ENCODE measurements at regions not wholly inside any gene's neighbourhood (a gene's known extent, or its start where the extent isn't known, plus 50 kb on each side); places are given as distances from the start of the nearest gene placed in this dataset.
"Not testable (repeated sequence)": the region's sequence is repeated elsewhere in the genome, so short reads cannot be mapped to it uniquely, and the experiment has no call there.

DNA sequence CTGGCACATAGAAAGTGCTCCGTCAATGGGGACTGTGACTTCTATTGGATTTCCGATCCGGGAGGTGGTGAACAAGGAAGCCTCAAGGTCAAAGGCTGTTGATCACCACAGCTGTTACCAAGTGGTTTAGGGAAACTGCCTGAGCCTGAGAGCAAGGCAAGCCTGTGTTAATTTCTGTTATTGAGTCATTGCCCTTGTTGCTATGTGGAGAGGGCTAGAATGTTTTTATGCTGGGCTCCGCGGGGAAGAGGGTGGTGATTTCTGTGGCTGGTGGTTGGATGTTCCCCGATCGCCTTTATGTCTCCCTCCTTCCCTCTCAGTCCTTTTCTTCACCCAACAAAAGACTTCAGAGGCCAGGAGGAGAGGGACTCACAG, 108.5 kb upstream of the ALX4 start:
- DNase-seq: no peak

DNA sequence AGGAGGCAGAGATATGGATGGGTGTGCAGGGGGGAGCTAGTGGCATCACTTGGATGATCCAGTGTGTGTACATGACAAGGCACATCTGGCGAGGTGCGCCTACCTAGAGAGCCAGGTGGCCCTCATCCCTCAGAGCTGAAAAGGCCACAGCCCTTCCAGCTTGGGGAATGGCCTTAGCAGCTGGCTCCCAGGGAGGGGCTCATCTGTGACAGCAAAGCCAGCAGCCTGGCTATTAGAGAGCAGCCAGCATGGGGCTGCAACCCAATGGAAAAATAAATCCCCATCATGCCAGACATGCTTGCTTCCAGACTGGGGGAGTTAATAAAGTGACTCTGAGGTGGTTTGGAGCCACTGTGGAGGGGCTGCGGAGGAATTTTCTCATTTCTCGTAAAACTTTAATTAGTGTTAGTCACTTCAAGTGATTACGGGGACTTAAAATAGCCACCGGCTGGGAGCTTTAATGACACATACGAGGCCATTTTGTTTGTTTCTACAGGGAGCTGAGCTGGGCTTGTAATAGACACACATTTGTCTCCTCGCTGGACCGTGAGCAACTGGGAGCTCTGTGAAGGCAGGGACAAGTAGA, 111.2 kb upstream of the ALX4 start:
- no peak for DNase-seq

DNA sequence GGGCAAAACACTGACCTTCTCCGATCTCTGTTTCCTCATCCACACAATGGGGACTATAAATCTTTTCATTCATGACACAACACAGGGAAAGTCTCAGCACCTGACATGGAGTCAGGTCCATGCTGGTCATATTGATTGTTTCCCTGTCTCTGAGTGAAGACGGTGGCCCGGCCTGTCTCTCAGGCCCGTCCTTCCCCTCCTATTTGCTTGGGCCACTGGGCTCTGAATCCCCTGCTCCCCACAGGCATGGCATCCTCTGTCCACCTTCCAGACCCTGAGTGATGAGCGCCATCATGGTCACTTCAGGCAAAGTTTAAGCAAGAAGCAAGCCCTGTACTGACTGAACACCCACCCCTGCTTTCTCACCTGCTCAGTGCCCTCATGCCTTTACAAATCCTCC, 113.3 kb upstream of the ALX4 start:
- DNase-seq: no peak

DNA sequence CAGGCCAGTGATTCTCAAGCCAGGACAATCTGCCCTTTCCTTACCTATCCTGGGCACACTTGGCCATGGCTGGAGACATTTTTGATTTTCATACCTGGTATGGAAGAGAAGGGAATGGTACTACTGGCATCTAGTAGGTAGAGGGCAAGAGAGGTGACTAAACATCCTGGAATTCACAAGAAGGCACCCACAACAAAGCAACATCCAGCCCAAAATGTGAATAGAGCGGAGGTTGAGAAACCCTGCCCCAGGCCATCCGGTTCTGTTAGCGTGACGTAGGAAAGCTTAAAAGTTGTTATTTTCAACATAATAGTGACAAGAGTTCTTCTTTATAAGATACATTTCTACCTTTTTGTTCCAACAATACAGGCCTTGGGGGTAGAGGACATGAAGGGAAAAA, 114.9 kb upstream of the ALX4 start:
- DNase-seq: no peak

DNA sequence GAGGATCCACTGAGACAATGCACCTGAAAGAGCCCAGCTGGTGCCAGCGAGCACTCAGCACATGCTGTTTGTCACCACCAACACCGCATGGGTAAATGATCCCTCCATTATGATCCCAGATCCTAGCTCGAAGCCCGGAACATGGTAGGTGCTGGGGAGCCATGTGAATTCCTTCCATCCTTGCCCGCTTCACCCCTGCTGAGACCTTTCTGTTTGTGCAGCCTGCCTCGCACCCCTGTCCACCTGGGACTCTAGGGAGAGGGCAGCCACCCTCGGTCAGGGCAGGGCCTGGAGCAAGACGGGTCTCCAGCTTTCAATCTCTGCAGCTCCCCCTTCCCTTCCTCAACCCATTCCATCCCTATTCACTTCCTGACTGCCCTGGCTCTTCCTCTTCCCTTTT, 116.2 kb upstream of the ALX4 start:
- DNase-seq: no peak

DNA sequence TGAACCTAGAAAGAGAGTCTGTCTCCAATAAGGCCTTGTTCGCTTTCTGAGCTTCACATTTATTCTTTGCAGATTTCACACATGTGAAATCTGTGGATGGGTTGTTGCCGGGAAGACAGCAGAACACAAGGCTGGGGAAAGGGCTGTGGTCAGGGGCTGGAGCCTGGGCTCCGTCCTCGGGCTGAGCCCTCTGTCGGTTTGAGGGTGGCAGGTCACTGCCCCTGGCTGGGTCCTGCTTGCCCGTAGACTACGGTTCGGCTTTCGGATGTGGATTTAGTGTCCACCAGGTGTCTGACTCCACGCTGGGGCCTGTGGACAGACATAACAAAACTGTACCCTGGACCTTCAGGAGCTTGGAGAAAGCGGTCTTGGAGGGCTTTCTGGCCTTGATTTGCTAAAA, 117.0 kb upstream of the ALX4 start:
- no peak for DNase-seq

DNA sequence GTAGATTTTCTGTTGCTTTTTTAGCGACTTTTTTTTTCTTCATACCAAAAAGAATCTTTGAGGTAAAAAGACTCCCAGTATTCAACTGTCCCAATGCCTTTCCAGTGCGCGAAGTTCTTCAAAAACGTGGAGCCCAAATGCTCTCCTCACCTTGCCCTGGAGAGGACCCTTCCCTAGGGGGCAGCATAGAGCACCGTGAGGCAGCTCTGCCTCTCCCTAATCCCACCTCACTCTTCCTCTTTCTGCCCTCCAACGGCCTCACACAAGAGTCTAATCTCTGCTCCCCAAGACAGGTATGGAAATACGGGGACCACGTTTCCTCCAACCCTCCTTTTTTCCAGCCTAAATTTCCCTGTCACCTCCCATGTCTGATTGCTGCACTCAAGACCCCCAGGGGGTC, 117.5 kb upstream of the ALX4 start:
- no peak for DNase-seq

DNA sequence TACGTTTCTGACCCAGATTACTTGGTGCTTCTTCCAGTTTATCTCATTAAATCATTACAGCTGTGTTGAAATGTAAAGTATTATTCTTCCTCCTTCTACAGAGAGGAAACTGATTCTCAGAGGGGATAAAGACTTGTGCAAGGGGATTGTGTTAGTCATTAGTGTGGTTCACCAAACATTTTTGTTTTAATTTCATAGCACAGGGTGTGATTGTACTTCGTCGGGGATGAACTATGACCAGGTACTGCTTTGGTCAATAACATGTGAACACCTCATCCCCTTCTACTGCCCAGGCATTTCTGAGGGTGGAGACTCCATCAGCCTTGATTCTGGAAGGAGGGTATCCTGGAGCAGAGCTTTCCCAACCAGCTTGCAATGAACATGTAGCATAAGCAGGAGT, 120.2 kb upstream of the ALX4 start:
- no peak for DNase-seq

DNA sequence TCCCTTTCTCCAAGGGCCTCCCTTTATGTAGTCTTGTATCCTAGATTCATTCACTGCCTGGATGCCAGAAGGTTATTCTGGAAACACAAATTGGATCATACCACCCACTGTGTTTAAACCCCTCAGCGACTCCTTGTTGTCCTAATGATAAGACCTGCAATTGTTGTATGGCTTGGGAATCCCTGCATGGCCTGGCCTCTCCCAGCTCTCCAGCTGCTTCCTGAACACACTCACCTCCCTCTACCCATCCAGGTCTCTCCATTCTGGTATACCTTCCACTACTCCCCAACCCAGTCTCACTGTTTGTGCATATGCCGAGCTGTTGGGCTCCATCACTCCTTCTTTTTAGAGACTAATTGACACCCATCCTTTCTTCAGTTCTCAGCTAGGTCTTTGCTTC, 124.3 kb upstream of the ALX4 start:
- DNase-seq: no peak

DNA sequence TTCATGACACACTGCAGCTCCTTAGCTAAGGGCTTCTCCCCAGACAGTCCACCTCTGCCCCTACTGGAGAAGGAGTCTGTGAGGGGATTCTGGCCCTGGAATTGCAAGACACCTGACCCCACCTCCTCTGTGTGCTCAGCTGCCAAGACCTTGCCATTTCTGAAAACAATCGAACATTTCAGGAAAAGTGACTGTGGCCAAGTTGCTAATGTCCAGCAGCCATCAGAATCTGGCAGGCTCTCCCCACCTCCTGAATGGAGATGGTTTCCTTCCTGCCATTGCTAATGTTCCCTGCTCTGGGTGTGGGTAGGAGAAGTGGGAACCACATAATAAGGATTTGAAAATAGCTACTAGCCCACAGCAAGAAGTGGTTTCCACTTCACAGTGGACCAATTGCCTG, 127.2 kb upstream of the ALX4 start:
- DNase-seq: no peak

DNA sequence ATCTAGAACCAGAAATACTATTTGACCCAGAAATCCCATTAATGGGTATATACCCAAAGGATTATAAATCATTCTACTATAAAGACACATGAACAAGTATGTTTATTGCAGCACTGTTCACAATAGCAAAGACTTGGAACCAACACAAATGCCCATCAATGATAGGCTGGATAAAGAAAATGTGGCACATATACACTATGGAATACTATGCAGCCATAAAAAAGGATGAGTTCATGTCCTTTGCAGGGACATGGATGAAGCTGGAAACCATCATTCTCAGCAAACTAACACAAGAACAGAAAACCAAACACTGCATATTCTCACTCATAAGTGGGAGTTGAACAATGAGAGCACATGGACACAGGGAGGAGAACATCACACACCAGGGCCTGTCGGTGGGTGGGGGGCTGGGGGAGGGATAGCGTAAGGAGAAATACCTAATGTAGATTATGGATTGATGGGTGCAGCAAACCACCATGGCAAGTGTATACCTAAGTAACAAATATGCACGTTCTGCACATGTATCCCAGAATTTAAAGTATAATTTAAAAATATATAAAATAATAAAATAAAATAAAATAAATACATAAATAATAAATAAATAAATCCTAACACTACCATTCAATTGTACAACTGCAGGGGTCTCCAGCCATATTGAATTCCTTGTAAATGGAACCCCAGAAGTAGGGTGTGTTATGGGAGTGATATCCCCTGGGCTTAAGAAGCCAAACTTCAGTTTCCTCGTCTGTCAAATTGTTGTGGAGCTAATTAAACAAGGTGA, 122.4 kb upstream of the CD82 start:
- not testable (repeated sequence) for DNase-seq

DNA sequence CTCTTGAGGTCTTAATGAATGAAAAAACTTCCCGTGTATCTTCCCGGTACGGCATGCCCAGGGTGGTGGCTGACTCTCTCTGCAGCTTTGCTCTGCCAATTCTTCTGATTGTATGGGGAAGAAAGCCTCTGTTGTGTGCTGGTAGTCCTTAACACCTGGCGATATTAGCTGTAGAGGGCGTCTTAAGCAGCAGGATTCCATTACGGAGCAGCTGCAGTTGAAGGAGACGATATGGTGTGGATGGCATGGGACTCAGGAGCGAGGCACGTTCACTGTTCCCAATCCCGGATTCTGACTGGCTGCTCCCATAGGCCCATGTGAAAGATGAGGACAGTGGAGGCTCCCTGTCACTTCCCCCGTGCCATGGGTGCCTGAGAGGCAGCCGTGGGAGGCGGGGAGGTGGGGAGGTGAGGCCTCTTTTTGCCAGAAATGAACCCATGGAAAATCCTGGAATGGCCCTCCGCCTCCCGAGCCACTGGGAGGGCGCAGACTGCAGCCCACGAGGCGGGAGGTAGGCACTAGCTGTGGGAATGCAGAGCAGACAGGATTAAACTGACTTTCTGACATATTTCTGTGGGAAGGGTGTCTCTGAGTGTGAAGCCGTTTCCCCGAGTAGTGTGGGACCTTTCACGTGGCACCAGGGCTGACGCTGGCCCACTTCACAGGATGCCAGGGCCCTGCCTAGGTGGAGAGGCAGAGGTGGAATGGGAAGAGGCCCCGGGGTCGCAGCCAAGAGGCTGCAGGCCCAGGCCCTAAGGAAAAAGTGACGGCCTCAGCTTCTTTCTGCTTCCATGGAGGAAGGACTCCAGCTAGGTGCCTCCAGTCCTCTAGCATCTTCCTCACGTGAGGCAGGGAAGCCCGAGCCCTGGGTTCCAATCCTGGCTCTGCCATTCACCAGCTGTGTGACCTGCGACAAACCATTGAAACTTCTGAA, 121.4 kb upstream of the CD82 start:
- DNase-seq: peak; percentile 25

DNA sequence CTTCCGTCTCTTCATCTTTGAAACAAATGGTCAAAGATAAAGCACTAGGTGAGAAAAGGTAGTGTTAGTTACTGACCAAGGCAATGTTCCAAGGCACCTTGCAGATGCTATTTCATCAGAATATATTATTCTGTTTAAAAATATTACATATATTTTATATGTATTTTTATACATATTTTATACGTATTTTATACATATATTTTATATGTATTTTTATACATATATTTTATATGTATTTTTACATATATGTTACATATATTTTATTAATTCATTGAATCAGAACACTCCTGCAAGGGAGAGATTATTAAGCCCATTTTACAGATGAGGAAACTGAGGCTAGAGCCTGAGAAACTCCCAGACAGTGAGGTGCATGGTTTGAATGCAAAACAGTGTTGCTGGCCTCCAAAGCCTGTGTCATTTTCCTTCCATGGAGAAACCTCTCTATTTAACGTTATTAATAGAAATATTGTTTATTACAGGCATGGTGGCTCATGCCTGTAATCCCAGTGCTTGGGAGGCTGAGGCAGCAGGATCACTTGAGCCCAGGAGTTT, 120.6 kb upstream of the CD82 start:
- DNase-seq: no peak

DNA sequence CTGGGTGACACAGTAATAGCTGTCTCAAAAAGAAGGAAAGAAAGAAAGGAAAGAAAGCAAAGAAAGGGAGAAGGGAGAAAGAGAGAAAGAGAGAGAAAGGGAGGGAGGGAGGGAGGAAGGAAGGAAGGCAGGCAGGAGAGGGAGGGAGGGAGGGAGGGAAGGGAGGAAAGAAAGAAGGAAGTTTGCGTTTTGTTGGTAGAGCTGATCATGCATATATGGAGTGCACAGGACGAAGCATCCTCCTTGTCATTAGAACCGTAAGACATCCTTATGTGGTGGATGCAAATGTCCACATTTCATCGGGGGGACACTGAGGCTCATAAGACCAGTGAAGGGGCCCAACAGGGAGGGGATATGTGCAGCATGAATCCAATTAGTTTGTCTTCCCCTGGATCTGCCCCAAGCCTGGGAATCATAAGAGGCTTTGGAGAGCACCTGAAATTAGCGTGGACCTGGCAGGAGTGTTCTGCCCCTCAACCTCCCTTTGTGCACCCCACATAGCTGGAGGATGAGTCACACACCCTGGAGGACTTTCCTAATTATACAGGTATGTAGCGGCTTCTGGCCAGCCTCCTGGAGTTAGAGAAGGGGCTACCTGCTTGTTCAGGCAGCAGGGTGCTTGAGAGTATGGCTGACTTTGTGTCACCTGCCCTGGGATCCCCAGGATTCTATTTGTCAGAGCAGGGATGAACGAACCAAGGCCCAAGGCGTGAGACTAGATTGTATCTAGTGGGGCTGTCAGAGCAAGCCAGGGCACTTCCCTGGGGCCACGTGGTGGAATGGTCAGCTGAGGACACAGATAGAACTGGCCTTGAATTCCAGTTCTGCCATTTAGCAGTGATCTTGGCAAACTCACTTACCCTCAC, 119.7 kb upstream of the CD82 start:
- no peak for DNase-seq

DNA sequence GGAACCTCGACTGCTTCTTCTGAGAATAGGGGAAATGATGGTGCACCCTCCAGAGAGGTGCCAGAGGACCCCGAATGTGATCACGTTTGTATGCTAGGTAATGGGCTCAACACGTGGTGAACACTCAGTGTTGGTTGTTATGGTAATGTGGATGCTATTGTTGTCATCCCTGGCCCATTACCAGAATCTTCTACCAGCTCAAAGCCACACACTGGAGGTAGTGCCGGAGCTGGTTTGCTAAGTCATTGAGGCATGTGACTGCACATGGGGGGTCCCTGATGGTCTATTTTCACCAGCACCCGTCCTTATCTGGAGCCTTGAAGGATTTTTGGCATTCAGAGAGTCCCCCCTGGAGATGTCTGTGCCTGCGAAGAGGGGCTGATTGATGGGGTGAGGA, 119.1 kb upstream of the CD82 start:
- no peak for DNase-seq

DNA sequence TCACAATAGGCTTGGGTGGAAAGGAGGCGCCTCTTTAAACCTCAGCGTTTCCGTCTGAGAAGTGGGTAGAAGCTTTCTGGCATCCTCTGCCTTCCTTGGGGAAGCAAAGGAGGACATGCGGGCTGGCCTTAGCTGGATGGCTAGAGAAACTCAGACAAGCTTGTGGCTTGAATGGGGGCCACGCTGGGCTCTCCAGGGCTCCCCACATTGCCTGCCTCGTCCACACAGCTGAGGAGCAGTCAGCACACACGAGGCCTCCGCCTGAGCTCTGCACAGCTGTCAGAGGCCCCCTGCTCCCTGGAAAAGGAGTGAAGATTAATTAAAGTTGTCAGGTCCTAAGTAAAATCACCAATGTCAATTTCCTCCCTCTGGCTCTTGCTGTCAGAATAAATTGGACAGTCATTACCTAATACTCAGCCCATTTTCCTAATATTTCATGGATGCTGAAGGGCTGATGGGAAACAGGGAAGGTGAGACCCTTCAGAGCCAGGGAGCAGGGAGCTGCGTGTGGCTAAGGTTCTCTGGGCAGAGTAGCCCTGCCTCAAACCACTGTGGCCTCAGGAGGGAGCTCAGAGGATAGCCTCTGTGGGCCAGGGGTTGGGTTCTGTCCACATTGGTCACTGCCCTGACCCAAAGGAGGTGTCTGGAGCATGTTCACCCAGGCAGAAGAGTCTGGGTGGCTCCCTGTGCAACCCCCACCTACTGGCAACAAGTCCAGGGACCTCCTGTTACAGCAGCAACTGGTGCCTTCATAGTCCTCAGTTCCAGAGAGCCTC, 118.3 kb upstream of the CD82 start:
- DNase-seq: no peak

DNA sequence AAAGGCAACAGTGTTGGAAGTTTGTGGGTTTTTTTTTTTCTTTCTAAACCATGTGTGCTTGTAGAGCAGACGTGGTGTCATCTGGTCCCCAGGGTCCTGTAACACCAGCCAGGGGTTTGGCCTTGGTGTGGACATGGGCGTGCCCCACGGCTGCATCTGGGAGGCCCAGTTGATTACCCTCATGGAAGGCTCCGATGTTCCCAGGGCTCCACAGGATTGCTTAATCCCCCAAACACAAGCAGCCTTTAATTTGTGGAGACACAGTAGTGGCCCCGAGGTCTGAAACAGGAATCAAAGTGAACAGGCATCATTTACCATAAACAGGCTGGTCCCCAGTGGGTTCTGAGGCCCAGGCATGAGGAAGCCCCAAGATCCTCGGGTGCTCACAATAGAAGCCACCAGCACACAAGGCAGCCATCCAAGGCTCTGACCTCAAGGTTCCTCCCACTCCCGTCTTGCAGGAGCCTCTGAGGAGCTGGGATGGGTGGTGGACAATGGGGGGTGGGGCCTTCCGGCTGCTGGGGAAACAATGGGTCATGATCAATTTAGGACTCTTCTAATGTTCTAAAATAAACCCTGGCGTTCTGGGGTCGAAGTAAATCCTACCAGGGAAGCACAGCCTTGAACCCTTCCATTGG, 115.0 kb upstream of the CD82 start:
- no peak for DNase-seq

DNA sequence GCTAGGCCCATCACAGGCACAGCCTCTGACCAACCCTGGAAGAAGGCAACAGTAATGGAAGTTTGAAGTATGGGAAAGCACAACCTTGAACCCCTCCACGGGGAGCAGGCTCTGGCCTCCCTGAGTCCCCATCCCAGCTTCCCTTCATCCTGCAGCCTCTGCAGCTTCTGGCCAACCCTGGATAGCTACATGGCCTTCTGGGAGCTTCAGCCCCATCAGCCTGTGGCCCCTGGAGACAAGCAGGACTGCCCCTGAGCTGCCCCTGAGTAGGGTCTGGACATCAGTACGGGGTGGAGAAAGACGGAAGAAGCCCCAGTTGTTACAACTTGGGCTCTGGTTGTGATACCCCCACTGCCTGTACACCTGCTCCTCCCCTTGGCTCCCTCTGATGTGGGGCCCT, 113.8 kb upstream of the CD82 start:
- DNase-seq: no peak

DNA sequence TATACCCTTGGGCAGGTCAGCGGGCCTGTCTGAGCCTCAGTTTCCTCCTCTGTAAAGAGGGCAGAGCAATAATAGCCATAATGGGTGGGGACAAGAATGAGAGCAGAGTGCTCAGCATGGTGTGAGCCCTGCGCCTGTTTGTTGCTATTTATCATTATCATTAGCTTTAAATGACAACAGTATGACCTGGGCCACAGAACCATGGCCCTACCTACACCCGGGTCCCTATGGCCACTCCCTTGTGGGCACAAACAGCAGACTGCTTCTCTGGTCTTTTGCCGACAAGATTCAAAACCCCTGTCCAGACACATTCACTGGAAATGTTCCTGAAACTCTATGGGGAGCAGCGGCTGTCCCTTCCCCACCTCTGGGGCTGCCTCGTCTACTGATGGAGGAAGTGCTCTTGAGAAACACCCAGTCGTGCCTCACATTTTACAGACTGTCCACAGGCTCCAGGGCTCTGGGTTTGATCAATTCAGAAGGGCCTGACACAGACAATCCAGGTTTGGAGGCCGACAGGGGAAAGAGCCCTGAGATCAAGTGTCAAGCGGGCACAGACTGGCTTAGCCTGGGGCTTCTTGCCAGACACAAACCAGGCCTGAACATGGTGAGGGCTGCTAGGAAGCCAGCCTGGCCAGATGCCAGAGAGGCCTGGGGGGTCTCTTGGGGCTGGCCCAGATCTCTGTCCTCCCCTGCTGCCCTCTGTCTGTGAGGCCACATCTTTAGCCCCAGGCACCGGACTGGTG, 112.5 kb upstream of the CD82 start:
- no peak for DNase-seq

DNA sequence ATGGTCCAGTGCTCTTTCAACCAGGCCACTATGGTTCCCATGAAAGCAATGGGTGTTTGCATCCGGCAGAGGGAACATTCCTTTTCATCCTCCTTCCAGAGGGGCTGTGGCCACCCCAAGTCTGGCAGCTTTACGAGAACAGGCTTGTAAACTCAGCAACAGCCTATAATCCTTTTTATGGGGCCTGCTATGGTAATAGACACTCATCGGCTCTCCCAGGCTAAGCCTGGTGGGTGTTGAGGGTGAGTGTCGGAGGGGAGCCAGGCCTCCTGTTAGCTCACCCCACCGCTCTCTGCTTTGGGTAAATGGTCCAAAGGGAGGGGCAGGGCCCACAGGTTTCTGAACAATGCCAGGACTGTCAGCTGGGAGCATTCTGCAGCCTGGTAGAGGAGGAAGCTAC, 111.6 kb upstream of the CD82 start:
- no peak for DNase-seq

DNA sequence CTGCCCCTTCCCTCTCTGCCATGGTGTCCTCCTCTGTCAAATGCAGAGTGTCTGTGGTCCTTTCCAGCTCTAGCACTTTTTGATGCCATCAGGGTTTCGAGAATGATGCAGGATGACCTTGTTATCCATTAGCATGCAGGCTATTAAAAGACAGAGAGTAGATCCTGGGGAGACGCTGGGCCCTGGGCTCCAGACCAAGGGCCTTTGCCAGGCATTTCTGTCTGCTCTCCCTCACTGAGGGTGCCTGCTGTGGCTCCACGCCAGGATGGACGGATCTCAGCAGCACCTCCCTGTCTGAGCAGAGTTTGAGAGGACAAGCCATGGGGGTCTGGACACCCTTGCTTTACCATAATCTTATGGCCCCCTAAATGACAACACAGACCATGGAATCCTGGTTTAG, 110.8 kb upstream of the CD82 start:
- DNase-seq: no peak

All from right forelimb (tissue), 1 donor.